PC-3 (cell line): ENCODE measurements at regions not wholly inside any gene's neighbourhood (a gene's known extent, or its start where the extent isn't known, plus 50 kb on each side); places are given as distances from the start of the nearest gene placed in this dataset.

ENCODE experiments used
- ATAC-seq: fragments of 200-7000 bp; cut with Tn5 transposase; 2 replicates; pipeline ENCODE4 v1.9.1; 2020; ENCODE audit warnings: mild to moderate bottlenecking, moderate library complexity
- BruUV-seq: library from RNA; stranded (reverse); fragments of 400-500 nt; replicated peaks from 2 replicates; lab custom pipeline; 2021; lab: Mats Ljungman, UMichigan
- CTCF ChIA-PET: fragments of 300-600 bp; sonication (Branson Sonifier 250); formaldehyde crosslinking; loops from one replicate; lab custom pipeline; 2022; ENCODE audit warnings: antibody characterized with exemption; lab: Charles Lee
- POLR2A ChIA-PET: fragments of 300-600 bp; sonication (Branson Sonifier 250); formaldehyde crosslinking; loops from one replicate; lab custom pipeline; 2022; ENCODE audit warnings: antibody characterized with exemption; ENCODE audit not compliant: unreplicated experiment; lab: Charles Lee
- DNase-seq: peaks from one replicate; pipeline ENCODE4 v3.0.0-alpha.2; 2015
- H2AFZ ChIP-seq: fragments of 300-600 bp; sonication (generic); 2 replicates; pipeline ENCODE4 v1.6.0; 2016; ENCODE audit warnings: antibody characterized with exemption, low read length
- H3F3A ChIP-seq: fragments of 300-600 bp; sonication (generic); one replicate; pipeline ENCODE4 v1.6.0; 2017; ENCODE audit warnings: antibody characterized with exemption, low read length, control low read depth, mild to moderate bottlenecking; ENCODE audit not compliant: unreplicated experiment
- H3K27ac ChIP-seq: fragments of 300-600 bp; sonication (generic); 2 replicates; pipeline ENCODE4 v1.5.1; 2016; ENCODE audit warnings: mild to moderate bottlenecking, low read length
- H3K27me3 ChIP-seq: fragments of 300-600 bp; sonication (generic); 2 replicates; pipeline ENCODE4 v1.6.1; 2016; ENCODE audit warnings: low read length, mixed read lengths
- H3K36me3 ChIP-seq: fragments of 300-600 bp; sonication (generic); 2 replicates; pipeline ENCODE4 v1.6.1; 2016; ENCODE audit warnings: low read depth, mixed run types, low read length, mixed read lengths
- H3K4me1 ChIP-seq: fragments of 300-600 bp; sonication (generic); 2 replicates; pipeline ENCODE4 v1.5.1; 2016; ENCODE audit warnings: low read length; ENCODE audit not compliant: insufficient read depth
- H3K4me2 ChIP-seq: fragments of 300-600 bp; sonication (generic); 2 replicates; pipeline ENCODE4 v1.6.0; 2016; ENCODE audit warnings: low read length
- H3K4me3 ChIP-seq: fragments of 300-600 bp; sonication (generic); 2 replicates; pipeline ENCODE4 v1.5.1; 2016; ENCODE audit warnings: mild to moderate bottlenecking, low read length, mixed read lengths
- H3K79me2 ChIP-seq: fragments of 300-600 bp; sonication (generic); 2 replicates; pipeline ENCODE4 v1.6.1; 2017; ENCODE audit warnings: low read length, mixed read lengths
- H3K9ac ChIP-seq: fragments of 300-600 bp; sonication (generic); 2 replicates; pipeline ENCODE4 v1.6.0; 2016; ENCODE audit warnings: mild to moderate bottlenecking, low read length
- H3K9me2 ChIP-seq: fragments of 300-600 bp; sonication (generic); replicated peaks from 2 replicates; pipeline ENCODE4 v1.6.1; 2016; ENCODE audit warnings: mixed run types, low read length, mixed read lengths
- H3K9me3 ChIP-seq: fragments of 300-600 bp; sonication (generic); 2 replicates; pipeline ENCODE4 v1.6.1; 2016; ENCODE audit warnings: low read length, mixed read lengths
- H4K20me1 ChIP-seq: fragments of 300-600 bp; sonication (generic); 2 replicates; pipeline ENCODE4 v1.6.1; 2016; ENCODE audit warnings: low read length, mixed read lengths
- CTCF ChIP-seq: fragments of 300-600 bp; sonication (generic); conservative IDR thresholded peaks from 2 replicates; pipeline ENCODE4 v1.5.1; 2017; ENCODE audit warnings: antibody characterized with exemption, low read depth, mild to moderate bottlenecking, low read length
- EZH2 ChIP-seq: fragments of 300-600 bp; sonication (generic); IDR thresholded peaks from one replicate; pipeline ENCODE4 v1.6.1; 2017; ENCODE audit warnings: antibody characterized with exemption, mild to moderate bottlenecking, low read length; ENCODE audit not compliant: unreplicated experiment
- EZH2phosphoT487 ChIP-seq: fragments of 300-600 bp; sonication (generic); IDR thresholded peaks from 2 replicates; pipeline ENCODE4 v1.6.1; 2018; ENCODE audit warnings: mild to moderate bottlenecking, antibody characterized with exemption, low read length, borderline replicate concordance
- intact Hi-C: fragments of 100-400 bp; cut with micrococcal nuclease; formaldehyde crosslinking; loops from 2 replicates; pipeline ENCODE4 v1.9.0; 2023

- H3K9me3 ChIP-seq: no peaks in the 10 kb centered on the region
- intact Hi-C loops: no loop called here
- no peaks in the 10 kb centered on the region for H4K20me1 ChIP-seq
- H3K4me2 ChIP-seq: no peak overlapping the region
- H3K36me3 ChIP-seq: no peaks in the 10 kb centered on the region
- no peaks in the 10 kb centered on the region for H3F3A ChIP-seq
- no peaks in the 10 kb centered on the region for H3K79me2 ChIP-seq
- no peak for TF ChIP-seq EZH2phosphoT487
- TF ChIP-seq CTCF: no peak
- no peak for TF ChIP-seq EZH2
- DNase-seq: no peak
- no peaks in the 10 kb centered on the region for H3K27me3 ChIP-seq
- H2AFZ ChIP-seq: no peak overlapping the region
- no peak overlapping the region for H3K27ac ChIP-seq
- no peak for ATAC-seq
- no TSS peak for BruUV-seq
- CTCF ChIA-PET: no interaction called here
- no peaks in the 10 kb centered on the region for H3K9me2 ChIP-seq
- POLR2A ChIA-PET: no interaction called here
- no peak overlapping the region for H3K4me3 ChIP-seq
- no peaks in the 10 kb centered on the region for H3K4me1 ChIP-seq
- no peak overlapping the region for H3K9ac ChIP-seq
These were observed 184.2 kb downstream of the ATPSCKMT start for GRCh38 chr5:10065428-10066000.

GRCh38 chr5:10064546-10065195 lies 185.0 kb downstream of the ATPSCKMT start:
- H3K4me2 ChIP-seq: no peak overlapping the region
- BruUV-seq: no TSS peak
- ChIA-PET POLR2A (no interaction called here), CTCF (no interaction called here)
- no peak overlapping the region for H2AFZ ChIP-seq
- intact Hi-C loops: no loop called here
- no peaks in the 10 kb centered on the region for H3K4me1 ChIP-seq
- no peaks in the 10 kb centered on the region for H3F3A ChIP-seq
- DNase-seq (no peak), ATAC-seq (no peak)
- H3K9me2 ChIP-seq: no peaks in the 10 kb centered on the region
- TF ChIP-seq CTCF (no peak), EZH2 (no peak), EZH2phosphoT487 (no peak)
- no peaks in the 10 kb centered on the region for H3K36me3 ChIP-seq
- no peak overlapping the region for H3K4me3 ChIP-seq
- no peaks in the 10 kb centered on the region for H3K79me2 ChIP-seq
- H3K9me3 ChIP-seq: no peaks in the 10 kb centered on the region
- no peaks in the 10 kb centered on the region for H4K20me1 ChIP-seq
- H3K27me3 ChIP-seq: no peaks in the 10 kb centered on the region
- no peak overlapping the region for H3K9ac ChIP-seq
- no peak overlapping the region for H3K27ac ChIP-seq

- ChIA-PET CTCF (no interaction called here), POLR2A (no interaction called here)
- H3K79me2 ChIP-seq: no peaks in the 10 kb centered on the region
- H3K36me3 ChIP-seq: no peaks in the 10 kb centered on the region
- H3K9me2 ChIP-seq: no peaks in the 10 kb centered on the region
- no peaks in the 10 kb centered on the region for H3K27me3 ChIP-seq
- H3F3A ChIP-seq: no peaks in the 10 kb centered on the region
- intact Hi-C loops: no loop called here
- no peak for TF ChIP-seq EZH2
- TF ChIP-seq EZH2phosphoT487: no peak
- no peak for TF ChIP-seq CTCF
- ATAC-seq: no peak
- H3K4me1 ChIP-seq: no peaks in the 10 kb centered on the region
- no peak for DNase-seq
- no peaks in the 10 kb centered on the region for H4K20me1 ChIP-seq
- no TSS peak for BruUV-seq
- H3K27ac ChIP-seq: no peak overlapping the region
- H3K9ac ChIP-seq: no peak overlapping the region
- no peak overlapping the region for H3K4me2 ChIP-seq
- no peak overlapping the region for H2AFZ ChIP-seq
- H3K4me3 ChIP-seq: no peak overlapping the region
- H3K9me3 ChIP-seq: no peaks in the 10 kb centered on the region
These were observed 185.7 kb downstream of the ATPSCKMT start for GRCh38 chr5:10063997-10064396.
